ENCODE measurements at regions not wholly inside any gene's neighbourhood (a gene's known extent, or its start where the extent isn't known, plus 50 kb on each side); places are given as distances from the start of the nearest gene placed in this dataset.

DNA sequence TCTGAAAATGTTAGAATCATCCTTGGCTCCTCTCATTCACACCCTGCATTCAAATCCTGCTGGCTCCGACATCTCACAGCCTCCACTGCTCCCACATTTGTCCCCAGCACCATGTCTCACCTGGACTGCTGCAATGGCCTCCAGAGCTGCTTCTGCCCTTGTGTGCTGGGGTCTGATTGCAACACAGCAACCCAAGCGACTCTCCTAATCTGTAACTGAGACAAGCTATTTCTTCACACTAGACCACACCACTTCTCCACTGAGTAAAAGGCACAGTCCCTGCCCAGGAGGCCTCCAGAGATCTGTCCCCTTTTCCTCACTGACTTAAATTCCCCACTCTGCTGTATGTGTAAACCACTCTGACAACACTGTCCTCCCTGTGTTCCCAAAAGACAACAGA is 151.1 kb upstream of the TAS2R1 start:
- intact Hi-C loops (cut with micrococcal nuclease) = no loop called here
- POLR2A ChIA-PET = no interaction called here
- H3K4me1 Mint-ChIP-seq (ENCODE audit: low read depth) = no peaks in the 10 kb centered on the region
- no peak overlapping the region for H3K4me3 Mint-ChIP-seq
- H3K9me3 Mint-ChIP-seq = peaks cover 10% of the 10 kb centered on the region
- no peak overlapping the region for H3K27ac Mint-ChIP-seq
- no peaks in the 10 kb centered on the region for H3K36me3 Mint-ChIP-seq (ENCODE audit: low read depth)
- ATAC-seq (no peak), DNase-seq (no peak)
- CTCF ChIA-PET = no interaction called here
- TF ChIP-seq CTCF (IDR thresholded peaks at IDR 0.05) = no peak
- peaks cover 1% of the 10 kb centered on the region for H3K27me3 Mint-ChIP-seq

DNA sequence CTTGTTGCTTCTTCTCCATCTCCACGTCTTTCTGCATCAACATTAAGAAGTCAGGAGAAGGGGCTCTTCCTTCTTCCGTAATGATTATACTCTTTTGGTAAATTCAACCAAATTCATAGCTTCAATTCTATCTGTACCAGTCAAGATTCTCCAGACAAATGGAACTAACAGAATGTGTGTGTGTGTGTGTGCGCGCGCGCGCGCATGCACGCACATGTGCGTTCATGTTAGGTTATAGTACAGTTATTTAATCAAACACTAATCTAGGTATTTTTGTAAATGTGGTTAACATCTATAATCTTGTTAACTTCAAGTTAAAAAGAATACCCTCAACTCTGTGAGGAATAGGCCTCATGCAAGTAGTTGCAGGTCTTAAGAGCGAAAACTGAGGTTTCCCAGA is 150.3 kb upstream of the TAS2R1 start:
- no peak for TF ChIP-seq CTCF (IDR thresholded peaks at IDR 0.05)
- Mint-ChIP-seq H3K27ac (no peak overlapping the region), H3K9me3 (peaks cover 10% of the 10 kb centered on the region), H3K27me3 (peaks cover 1% of the 10 kb centered on the region), H3K4me3 (no peak overlapping the region), H3K36me3 (ENCODE audit: low read depth) (no peaks in the 10 kb centered on the region), H3K4me1 (ENCODE audit: low read depth) (no peaks in the 10 kb centered on the region)
- no peak for DNase-seq
- ATAC-seq = no peak
- CTCF ChIA-PET = no interaction called here
- intact Hi-C loops (cut with micrococcal nuclease) = no loop called here
- POLR2A ChIA-PET = no interaction called here

DNA sequence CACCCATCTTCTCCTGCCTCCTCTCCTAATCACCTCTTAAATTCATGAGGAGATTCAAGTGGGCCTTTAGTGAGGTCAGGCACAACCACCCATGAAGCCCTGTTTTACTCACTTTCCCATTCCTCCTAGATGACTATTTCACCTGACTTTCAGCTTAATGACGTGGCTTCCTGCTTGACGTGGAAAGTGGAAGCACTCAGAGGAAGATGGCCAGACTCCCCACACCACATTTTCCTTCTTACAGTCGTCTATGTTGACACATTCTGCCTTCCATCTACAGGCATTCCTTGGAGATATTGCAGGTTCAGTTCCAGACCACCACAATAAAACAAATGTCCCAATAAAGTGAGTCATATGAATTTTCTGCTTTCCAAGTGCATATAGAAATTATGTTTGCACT is 146.4 kb upstream of the TAS2R1 start:
- DNase-seq = no peak
- ATAC-seq = no peak
- no peak for TF ChIP-seq CTCF (IDR thresholded peaks at IDR 0.05)
- Mint-ChIP-seq H3K36me3 (ENCODE audit: low read depth) (no peaks in the 10 kb centered on the region), H3K9me3 (peaks cover 10% of the 10 kb centered on the region), H3K4me1 (ENCODE audit: low read depth) (no peaks in the 10 kb centered on the region), H3K27me3 (no peaks in the 10 kb centered on the region), H3K4me3 (no peak overlapping the region), H3K27ac (no peak overlapping the region)
- intact Hi-C loops (cut with micrococcal nuclease) = no loop called here
- POLR2A ChIA-PET = no interaction called here
- CTCF ChIA-PET = no interaction called here

DNA sequence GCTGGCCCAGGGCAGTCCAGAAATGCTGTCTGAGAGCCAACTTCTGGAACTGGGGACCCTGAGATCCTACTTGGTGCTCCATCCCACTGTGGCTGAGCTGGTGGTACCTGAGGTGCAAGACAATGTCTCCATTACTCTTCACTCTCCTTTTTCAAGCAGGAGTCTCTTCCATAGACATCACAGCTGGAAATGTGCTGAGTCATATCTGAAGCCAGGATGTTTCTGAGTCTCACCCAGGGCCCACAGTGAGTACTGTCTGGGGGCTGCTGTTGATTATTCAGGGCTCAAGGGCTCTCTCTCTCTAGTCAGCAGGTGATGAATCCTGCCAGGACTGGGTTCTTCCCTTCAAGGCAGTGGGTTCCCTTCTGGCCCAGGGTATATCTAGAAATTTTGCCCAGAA is 145.2 kb upstream of the TAS2R1 start:
- ATAC-seq (no peak), DNase-seq (no peak)
- POLR2A ChIA-PET = interaction anchor here (1.4 kb wide), 1 partner anchor 9 kb away, joined by 3 read pairs; no protein-coding TSS in a partner anchor
- no peaks in the 10 kb centered on the region for H3K36me3 Mint-ChIP-seq (ENCODE audit: low read depth)
- CTCF ChIA-PET = no interaction called here
- H3K9me3 Mint-ChIP-seq = peaks cover 4% of the 10 kb centered on the region
- TF ChIP-seq CTCF (IDR thresholded peaks at IDR 0.05) = no peak
- no peak overlapping the region for H3K27ac Mint-ChIP-seq
- intact Hi-C loops (cut with micrococcal nuclease) = no loop called here
- no peaks in the 10 kb centered on the region for H3K4me1 Mint-ChIP-seq (ENCODE audit: low read depth)
- H3K4me3 Mint-ChIP-seq = no peak overlapping the region
- no peaks in the 10 kb centered on the region for H3K27me3 Mint-ChIP-seq

DNA sequence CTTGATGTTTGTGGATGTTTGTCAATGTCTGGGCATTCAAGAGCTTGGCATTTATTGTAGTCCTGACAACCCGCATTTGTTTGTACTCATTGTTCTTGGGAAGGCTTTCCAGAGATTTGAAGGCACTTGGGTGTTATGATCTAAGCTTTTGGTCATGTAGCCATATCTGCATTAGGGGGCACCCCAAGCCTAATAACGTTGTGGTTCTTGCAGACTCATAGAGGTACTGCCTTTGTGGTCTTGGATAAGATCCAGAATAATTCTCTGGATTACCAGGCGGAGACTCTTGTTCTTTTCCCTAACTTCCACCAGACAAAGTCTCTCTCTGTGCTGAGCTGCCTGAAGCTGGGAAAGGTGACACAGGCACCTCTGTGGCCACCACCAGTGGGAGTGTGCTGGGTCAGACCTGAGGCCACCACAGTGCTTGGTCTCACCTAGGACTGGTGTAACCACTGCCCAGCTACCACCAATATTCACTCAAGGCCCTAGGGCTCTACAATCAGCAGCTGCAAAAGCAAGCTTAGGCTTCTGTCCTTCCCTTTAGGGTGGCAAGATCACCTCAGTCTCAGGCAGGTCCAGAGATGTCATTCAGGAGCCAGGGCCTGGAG is 144.4 kb upstream of the TAS2R1 start:
- Mint-ChIP-seq H3K27ac (no peak overlapping the region), H3K9me3 (no peaks in the 10 kb centered on the region), H3K27me3 (no peaks in the 10 kb centered on the region), H3K4me1 (ENCODE audit: low read depth) (no peaks in the 10 kb centered on the region), H3K4me3 (no peak overlapping the region), H3K36me3 (ENCODE audit: low read depth) (no peaks in the 10 kb centered on the region)
- no peak for DNase-seq
- ChIA-PET POLR2A (interaction anchor here (1.4 kb wide), 1 partner anchor 10 kb away, joined by 3 read pairs; no protein-coding TSS in a partner anchor), CTCF (no interaction called here)
- ATAC-seq = no peak
- intact Hi-C loops (cut with micrococcal nuclease) = no loop called here
- no peak for TF ChIP-seq CTCF (IDR thresholded peaks at IDR 0.05)
